ENCODE measurements at regions not wholly inside any gene's neighbourhood (a gene's known extent, or its start where the extent isn't known, plus 50 kb on each side); places are given as distances from the start of the nearest gene placed in this dataset.

- no peak for DNase-seq (ENCODE audit: low read depth, low spot score)
- no peak overlapping the region for H3K9ac ChIP-seq (ENCODE audit: insufficient read length, low read depth)
Observed at GRCh38 chr15:96268442-96269204, 61.9 kb upstream of the NR2F2 start.

DNA sequence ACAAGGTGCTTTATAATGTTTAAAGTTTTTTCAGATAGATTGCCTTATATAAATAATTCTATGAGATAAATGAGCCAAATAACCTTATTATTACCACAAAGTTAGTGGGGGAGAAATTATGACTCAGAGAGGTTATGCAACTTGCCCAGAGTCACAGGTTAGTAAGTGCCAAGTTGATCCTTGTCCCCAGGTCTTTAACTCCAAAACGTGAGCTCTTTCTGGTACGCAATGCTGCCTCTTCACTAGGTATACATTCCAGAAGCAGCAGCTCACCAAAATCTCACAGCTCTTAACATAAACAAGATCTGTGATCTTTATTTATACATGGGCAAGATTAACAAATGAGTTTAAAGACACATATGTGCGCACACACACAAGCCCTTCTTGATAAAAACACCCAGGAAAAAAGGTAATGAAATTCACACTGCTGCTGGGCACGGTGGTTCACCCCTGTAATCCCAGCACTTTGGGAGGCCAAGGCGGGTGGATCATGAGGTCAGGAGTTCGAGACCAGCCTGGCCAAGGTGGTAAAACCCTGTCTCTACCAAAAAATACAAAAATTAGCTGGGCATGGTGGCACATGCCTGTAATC lies 59.8 kb upstream of the NR2F2 start:
- Histone ChIP-seq H3K36me3 (ENCODE audit: insufficient read depth, insufficient read length, low read length) (no peaks in the 10 kb centered on the region), H3K27me3 (ENCODE audit: insufficient read depth, insufficient read length) (no peaks in the 10 kb centered on the region), H3K9me3 (ENCODE audit: insufficient read depth, low read length) (no peaks in the 10 kb centered on the region), H3K4me1 (ENCODE audit: insufficient read depth, insufficient read length) (no peaks in the 10 kb centered on the region), H3K4me3 (ENCODE audit: insufficient read length, low read depth) (no peak overlapping the region), H3K9ac (ENCODE audit: insufficient read length, low read depth) (no peak overlapping the region)
- TF ChIP-seq SUZ12 (IDR thresholded peaks at IDR 0.05; ENCODE audit: extremely low read depth, insufficient read depth, insufficient read length) (no peak), YY1 (IDR thresholded peaks at IDR 0.05; ENCODE audit: insufficient read depth, insufficient read length) (no peak), ZNF274 (IDR thresholded peaks at IDR 0.05; ENCODE audit: low read depth, low read length) (no peak)
- DNase-seq (ENCODE audit: low read depth, low spot score), result no peak

More at GRCh38 chr15:96268442-96269204, 61.9 kb upstream of the NR2F2 start:
- Histone ChIP-seq H3K9me3 (ENCODE audit: insufficient read depth, low read length) (no peaks in the 10 kb centered on the region), H3K4me1 (ENCODE audit: insufficient read depth, insufficient read length) (no peaks in the 10 kb centered on the region), H3K27me3 (ENCODE audit: insufficient read depth, insufficient read length) (no peaks in the 10 kb centered on the region), H3K4me3 (ENCODE audit: insufficient read length, low read depth) (no peak overlapping the region), H3K36me3 (ENCODE audit: insufficient read depth, insufficient read length, low read length) (no peaks in the 10 kb centered on the region)
- TF ChIP-seq YY1 (IDR thresholded peaks at IDR 0.05; ENCODE audit: insufficient read depth, insufficient read length) (no peak), SUZ12 (IDR thresholded peaks at IDR 0.05; ENCODE audit: extremely low read depth, insufficient read depth, insufficient read length) (no peak), ZNF274 (IDR thresholded peaks at IDR 0.05; ENCODE audit: low read depth, low read length) (no peak)

DNA sequence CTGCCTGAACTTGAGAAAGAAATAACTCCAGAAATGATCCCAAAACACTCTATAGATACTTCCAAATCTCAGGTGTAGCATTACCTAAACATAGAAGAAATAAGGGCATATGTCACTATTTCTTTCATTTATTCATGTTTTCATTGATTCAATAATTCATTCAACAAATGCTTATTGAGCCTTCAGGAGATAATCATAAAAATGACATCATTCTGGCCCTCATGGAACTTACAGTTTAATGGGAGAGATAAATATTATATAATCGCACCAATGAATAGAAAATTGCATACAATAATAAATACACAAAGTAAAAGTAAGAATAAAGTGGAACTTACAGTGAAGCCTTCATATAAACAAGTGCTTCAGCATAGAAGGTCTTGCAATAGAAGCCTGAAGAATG lies 58.1 kb upstream of the NR2F2 start:
- H3K27me3 ChIP-seq (ENCODE audit: insufficient read depth, insufficient read length), result no peaks in the 10 kb centered on the region
- H3K9ac ChIP-seq (ENCODE audit: insufficient read length, low read depth), result no peak overlapping the region
- no peak for DNase-seq (ENCODE audit: low read depth, low spot score)
- no peak for TF ChIP-seq SUZ12 (IDR thresholded peaks at IDR 0.05; ENCODE audit: extremely low read depth, insufficient read depth, insufficient read length)
- no peak for TF ChIP-seq YY1 (IDR thresholded peaks at IDR 0.05; ENCODE audit: insufficient read depth, insufficient read length)
- TF ChIP-seq ZNF274 (IDR thresholded peaks at IDR 0.05; ENCODE audit: low read depth, low read length), result no peak
- H3K36me3 ChIP-seq (ENCODE audit: insufficient read depth, insufficient read length, low read length), result no peaks in the 10 kb centered on the region
- no peaks in the 10 kb centered on the region for H3K9me3 ChIP-seq (ENCODE audit: insufficient read depth, low read length)
- no peak overlapping the region for H3K4me3 ChIP-seq (ENCODE audit: insufficient read length, low read depth)
- H3K4me1 ChIP-seq (ENCODE audit: insufficient read depth, insufficient read length), result no peaks in the 10 kb centered on the region

DNA sequence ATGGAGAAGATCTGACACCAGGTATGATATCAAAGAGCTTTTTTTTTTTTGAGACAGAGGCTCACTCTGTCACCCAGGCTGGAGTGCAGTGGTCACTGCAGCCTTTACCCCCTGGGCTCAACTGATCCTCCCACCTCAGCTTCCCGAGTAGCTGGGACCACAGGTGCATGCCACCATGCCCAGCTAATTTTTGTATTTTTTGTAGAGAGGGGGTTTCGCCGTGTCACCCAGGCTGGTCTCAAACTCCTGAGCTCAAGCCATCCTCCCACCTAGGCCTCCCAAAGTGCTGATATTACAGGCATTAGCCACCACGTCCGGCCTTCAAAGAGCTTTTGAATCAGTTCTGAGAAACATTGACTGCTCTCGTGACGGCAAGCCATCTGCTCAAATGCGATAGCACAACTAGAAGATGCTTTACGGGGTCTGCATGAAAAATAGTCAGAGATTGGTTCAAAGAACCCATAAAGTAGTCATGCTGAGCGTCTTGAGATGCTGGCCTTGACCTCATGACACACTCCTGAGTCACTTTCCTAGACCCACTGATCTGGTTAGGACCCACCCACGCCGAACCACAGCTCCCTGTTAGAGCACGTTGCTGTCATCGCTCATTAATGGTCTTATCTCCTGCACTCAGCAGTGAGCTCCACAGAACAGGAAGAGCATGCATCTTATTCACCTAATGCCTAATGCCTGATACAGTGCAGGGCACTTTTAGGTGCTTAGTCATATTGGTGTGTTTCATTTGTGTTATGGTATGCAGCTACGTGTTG lies 57.0 kb upstream of the NR2F2 start:
- H3K4me3 ChIP-seq (ENCODE audit: insufficient read length, low read depth), result no peak overlapping the region
- no peaks in the 10 kb centered on the region for H3K9me3 ChIP-seq (ENCODE audit: insufficient read depth, low read length)
- no peaks in the 10 kb centered on the region for H3K27me3 ChIP-seq (ENCODE audit: insufficient read depth, insufficient read length)
- no peak overlapping the region for H3K9ac ChIP-seq (ENCODE audit: insufficient read length, low read depth)
- H3K4me1 ChIP-seq (ENCODE audit: insufficient read depth, insufficient read length), result no peaks in the 10 kb centered on the region
- DNase-seq (ENCODE audit: low read depth, low spot score), result no peak
- TF ChIP-seq ZNF274 (IDR thresholded peaks at IDR 0.05; ENCODE audit: low read depth, low read length), result no peak
- no peak for TF ChIP-seq SUZ12 (IDR thresholded peaks at IDR 0.05; ENCODE audit: extremely low read depth, insufficient read depth, insufficient read length)
- TF ChIP-seq YY1 (IDR thresholded peaks at IDR 0.05; ENCODE audit: insufficient read depth, insufficient read length), result no peak
- H3K36me3 ChIP-seq (ENCODE audit: insufficient read depth, insufficient read length, low read length), result no peaks in the 10 kb centered on the region

DNA sequence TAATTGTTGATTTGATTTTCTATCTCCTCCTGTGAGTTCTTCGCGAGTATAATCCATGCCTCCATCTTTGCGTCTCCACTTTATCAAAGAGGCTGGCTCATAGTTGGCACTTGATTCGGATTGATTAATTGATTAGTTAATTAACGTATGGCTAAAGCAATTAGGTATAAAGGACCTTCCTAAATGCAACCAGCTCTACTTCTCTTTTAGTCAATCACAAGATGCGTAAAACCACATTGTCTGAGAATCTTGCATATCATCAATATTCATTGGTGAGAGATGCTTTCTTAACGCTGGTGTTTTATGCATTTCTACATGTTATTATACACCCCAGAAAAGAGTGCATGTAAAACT lies 56.4 kb upstream of the NR2F2 start:
- no peak for DNase-seq (ENCODE audit: low read depth, low spot score)
- no peaks in the 10 kb centered on the region for H3K36me3 ChIP-seq (ENCODE audit: insufficient read depth, insufficient read length, low read length)
- no peaks in the 10 kb centered on the region for H3K4me1 ChIP-seq (ENCODE audit: insufficient read depth, insufficient read length)
- H3K4me3 ChIP-seq (ENCODE audit: insufficient read length, low read depth), result no peak overlapping the region
- TF ChIP-seq YY1 (IDR thresholded peaks at IDR 0.05; ENCODE audit: insufficient read depth, insufficient read length), result no peak
- no peak for TF ChIP-seq ZNF274 (IDR thresholded peaks at IDR 0.05; ENCODE audit: low read depth, low read length)
- no peak for TF ChIP-seq SUZ12 (IDR thresholded peaks at IDR 0.05; ENCODE audit: extremely low read depth, insufficient read depth, insufficient read length)
- H3K27me3 ChIP-seq (ENCODE audit: insufficient read depth, insufficient read length), result no peaks in the 10 kb centered on the region
- H3K9ac ChIP-seq (ENCODE audit: insufficient read length, low read depth), result no peak overlapping the region
- no peaks in the 10 kb centered on the region for H3K9me3 ChIP-seq (ENCODE audit: insufficient read depth, low read length)

GRCh38 chr15:96274698-96275097 lies 55.8 kb upstream of the NR2F2 start:
- Histone ChIP-seq H3K36me3 (ENCODE audit: insufficient read depth, insufficient read length, low read length) (no peaks in the 10 kb centered on the region), H3K27me3 (ENCODE audit: insufficient read depth, insufficient read length) (no peaks in the 10 kb centered on the region), H3K9ac (ENCODE audit: insufficient read length, low read depth) (no peak overlapping the region), H3K9me3 (ENCODE audit: insufficient read depth, low read length) (no peaks in the 10 kb centered on the region), H3K4me1 (ENCODE audit: insufficient read depth, insufficient read length) (no peaks in the 10 kb centered on the region), H3K4me3 (ENCODE audit: insufficient read length, low read depth) (no peak overlapping the region)
- no peak for DNase-seq (ENCODE audit: low read depth, low spot score)
- TF ChIP-seq YY1 (IDR thresholded peaks at IDR 0.05; ENCODE audit: insufficient read depth, insufficient read length) (no peak), SUZ12 (IDR thresholded peaks at IDR 0.05; ENCODE audit: extremely low read depth, insufficient read depth, insufficient read length) (no peak), ZNF274 (IDR thresholded peaks at IDR 0.05; ENCODE audit: low read depth, low read length) (no peak)
